IMR-90 (cell line): ENCODE measurements at regions not wholly inside any gene's neighbourhood (a gene's known extent, or its start where the extent isn't known, plus 50 kb on each side); places are given as distances from the start of the nearest gene placed in this dataset.

Source experiments
- ATAC-seq: fragments of 200-7000 bp; cut with Tn5 transposase; 2 replicates; pipeline ENCODE4 v1.9.1; 2020; ENCODE audit warnings: low read depth, mild to moderate bottlenecking, moderate library complexity
- BruUV-seq: library from RNA; stranded (reverse); fragments of 400-500 nt; replicated peaks from 2 replicates; lab custom pipeline; 2021; lab: Mats Ljungman, UMichigan
- CTCF ChIA-PET: fragments of 300-600 bp; formaldehyde crosslinking; extraction: SDS; loops from one replicate; lab custom pipeline; 2021; ENCODE audit warnings: antibody characterized with exemption; lab: Yijun Ruan, JAX
- POLR2A ChIA-PET: fragments of 300-600 bp; sonication (Branson Sonifier 250); formaldehyde crosslinking; loops from one replicate; lab custom pipeline; 2022; ENCODE audit warnings: antibody characterized with exemption; ENCODE audit not compliant: unreplicated experiment; lab: Charles Lee
- DNase-seq: peaks from one replicate; pipeline ENCODE4 v3.0.0; 2013
- H2AFZ ChIP-seq: replicated peaks from 2 replicates; pipeline ENCODE3; 2013; ENCODE audit warnings: low read length, mild to moderate bottlenecking; ENCODE audit not compliant: poor library complexity
- H2AK5ac ChIP-seq: 2 replicates; pipeline ENCODE4 v1.6.1; 2013; ENCODE audit warnings: low read depth, low read length, inconsistent platforms
- H2AK9ac ChIP-seq: replicated peaks from 2 replicates; pipeline ENCODE3; 2013; ENCODE audit warnings: mild to moderate bottlenecking, low read depth, low read length, moderate library complexity; ENCODE audit not compliant: poor library complexity
- H2BK120ac ChIP-seq: 2 replicates; pipeline ENCODE4 v1.6.1; 2013; ENCODE audit warnings: low read depth, low read length, inconsistent platforms
- H2BK15ac ChIP-seq: 3 replicates; pipeline ENCODE4 v1.6.1; 2013; ENCODE audit warnings: low read depth, low read length, inconsistent platforms
- H2BK20ac ChIP-seq: 2 replicates; pipeline ENCODE4 v1.6.1; 2013; ENCODE audit warnings: low read depth, mild to moderate bottlenecking, inconsistent platforms, low read length, moderate library complexity
- H2BK5ac ChIP-seq: 2 replicates; pipeline ENCODE4 v1.6.1; 2013; ENCODE audit warnings: mild to moderate bottlenecking, low read depth, low read length, inconsistent platforms; ENCODE audit not compliant: poor library complexity, severe bottlenecking
- H3K14ac ChIP-seq: replicated peaks from 2 replicates; pipeline ENCODE4 v1.6.1; 2013; ENCODE audit warnings: low read depth, low read length, inconsistent platforms
- H3K18ac ChIP-seq: 2 replicates; pipeline ENCODE4 v1.6.1; 2013; ENCODE audit warnings: low read depth, low read length, control low read depth
- H3K23ac ChIP-seq: 2 replicates; pipeline ENCODE4 v1.6.1; 2013; ENCODE audit warnings: low read depth, low read length, inconsistent platforms
- H3K27ac ChIP-seq: 2 replicates; pipeline ENCODE4 v1.5.1; 2013; ENCODE audit warnings: mild to moderate bottlenecking, control low read depth, low read length; ENCODE audit not compliant: insufficient read depth
- H3K27me3 ChIP-seq: 2 replicates; pipeline ENCODE4 v1.6.1; 2013; ENCODE audit warnings: low read length; ENCODE audit not compliant: control insufficient read depth, insufficient read depth
- H3K36me3 ChIP-seq: 2 replicates; pipeline ENCODE4 v1.6.1; 2013; ENCODE audit warnings: low read length, mixed read lengths; ENCODE audit not compliant: control insufficient read depth, insufficient read depth
- H3K4ac ChIP-seq: 2 replicates; pipeline ENCODE4 v1.6.1; 2013; ENCODE audit warnings: low read depth, low read length, inconsistent platforms
- H3K4me1 ChIP-seq: 2 replicates; pipeline ENCODE4 v1.6.1; 2013; ENCODE audit warnings: low read length, mixed read lengths; ENCODE audit not compliant: control insufficient read depth, insufficient read depth
- H3K4me2 ChIP-seq: 2 replicates; pipeline ENCODE4 v1.6.1; 2013; ENCODE audit warnings: low read depth, mild to moderate bottlenecking, control low read depth, low read length, moderate library complexity
- H3K4me3 ChIP-seq: 2 replicates; pipeline ENCODE4 v1.5.1; 2013; ENCODE audit warnings: low read depth, mild to moderate bottlenecking, control low read depth, low read length, moderate library complexity; ENCODE audit not compliant: insufficient read depth
- H3K56ac ChIP-seq: 2 replicates; pipeline ENCODE4 v1.6.1; 2013; ENCODE audit warnings: low read length, inconsistent platforms; ENCODE audit not compliant: insufficient read depth; ENCODE audit errors: extremely low read depth
- H3K79me1 ChIP-seq, 2 experiments: 2 replicates each; pipeline ENCODE4 v1.6.1; 2013; ENCODE audit warnings: low read length in 2 of 2, inconsistent platforms in 1 of 2, low read depth in 1 of 2
- H3K9ac ChIP-seq: 2 replicates; pipeline ENCODE4 v1.6.1; 2013; ENCODE audit warnings: low read depth, low read length, control low read depth
- H3K9me1 ChIP-seq: 2 replicates; pipeline ENCODE4 v1.6.1; 2013; ENCODE audit warnings: low read length, inconsistent platforms; ENCODE audit not compliant: insufficient read depth
- H3K9me3 ChIP-seq: 2 replicates; pipeline ENCODE4 v1.6.1; 2013; ENCODE audit warnings: low read length; ENCODE audit not compliant: control insufficient read depth, insufficient read depth
- H4K20me1 ChIP-seq: 2 replicates; pipeline ENCODE4 v1.6.1; 2013; ENCODE audit warnings: low read length, inconsistent platforms; ENCODE audit not compliant: insufficient read depth
- H4K5ac ChIP-seq: 2 replicates; pipeline ENCODE4 v1.6.1; 2013; ENCODE audit warnings: mild to moderate bottlenecking, low read depth, low read length, control low read depth
- H4K8ac ChIP-seq, 2 experiments: 2 replicates each; pipeline ENCODE4 v1.6.1; 2013; ENCODE audit warnings: low read depth in 2 of 2, low read length in 2 of 2, control low read depth in 1 of 2, inconsistent platforms in 1 of 2
- H4K91ac ChIP-seq: 2 replicates; pipeline ENCODE4 v1.6.1; 2013; ENCODE audit warnings: low read depth, low read length, inconsistent platforms; ENCODE audit not compliant: insufficient read depth
- CEBPB ChIP-seq: IDR thresholded peaks from 2 replicates; pipeline ENCODE4 v1.6.1; 2012; ENCODE audit warnings: low read depth, low read length, improper control_type of control experiment
- RAD21 ChIP-seq: IDR thresholded peaks from 2 replicates; pipeline ENCODE4 v1.6.1; 2012; ENCODE audit warnings: low read length, improper control_type of control experiment
- WGBS, 2 experiments: methylation state at CpG; one replicate each; pipeline versions ENCODE4 v1.1.5 to v1.1.7; 2013; ENCODE audit warnings: missing lambda C conversion rate in 2 of 2; ENCODE audit not compliant: insufficient read length in 1 of 2; ENCODE audit errors: extremely low coverage in 2 of 2; 5-methylcytosine and 5-hydroxymethylcytosine counted together
- dilution Hi-C: fragments of 300-500 bp; cut with HindIII; formaldehyde crosslinking; loops from one replicate; pipeline ENCODE4 v1.14.3; 2018; ENCODE audit warnings: low sequenced_read_pairs; ENCODE audit not compliant: unreplicated experiment
- in situ Hi-C: fragments of 300-500 bp; cut with MboI; formaldehyde crosslinking; loops from 3 replicates; pipeline ENCODE4 v1.14.3; 2019; ENCODE audit warnings: low sequenced_read_pairs, inconsistent platforms, mixed read lengths
- intact Hi-C: fragments of 100-400 bp; cut with micrococcal nuclease; formaldehyde crosslinking; loops from 2 replicates; pipeline ENCODE4 v1.10.0; 2022

- CTCF ChIA-PET = no interaction called here
- Histone ChIP-seq H3K18ac (no peak overlapping the region), H3K4ac (no peak overlapping the region), H4K5ac (no peak overlapping the region), H3K9me3 (no peaks in the 10 kb centered on the region), H4K91ac (no peak overlapping the region), H3K36me3 (no peaks in the 10 kb centered on the region), H4K20me1 (no peaks in the 10 kb centered on the region), H3K9me1 (no peaks in the 10 kb centered on the region), H2BK5ac (no peak overlapping the region), H2BK120ac (no peak overlapping the region), H3K14ac (no peak overlapping the region), H3K27me3 (no peaks in the 10 kb centered on the region; the same call in 1 of the 2 replicates), H2BK20ac (no peak overlapping the region), H2BK15ac (no peak overlapping the region), H2AK5ac (no peak overlapping the region), H3K9ac (no peak overlapping the region), H3K4me1 (peaks cover 2% of the 10 kb centered on the region; the same call in 1 of the 2 replicates), H2AK9ac (no peak overlapping the region), H3K4me3 (no peak overlapping the region), H3K23ac (no peak overlapping the region), H3K56ac (no peak overlapping the region), H4K8ac (no peak overlapping the region), H2AFZ (no peak overlapping the region), H3K79me1 (no peaks in the 10 kb centered on the region), H3K4me2 (no peak overlapping the region), H3K27ac (no peak overlapping the region)
- WGBS, 2 experiments = no CpG with 5 or more reads among the region's 7 CpGs
- ATAC-seq = no peak
- intact Hi-C loops (no loop called here), dilution Hi-C loops (no loop called here), in situ Hi-C loops (no loop called here)
- TF ChIP-seq RAD21 (no peak), CEBPB (no peak)
- DNase-seq = no peak
- no TSS peak for BruUV-seq
- POLR2A ChIA-PET = no interaction called here
Measured at GRCh38 chr11:70878366-70878765, 374.0 kb downstream of the SHANK2 start.
